GM23248 (cell line): ENCODE measurements at regions not wholly inside any gene's neighbourhood (a gene's known extent, or its start where the extent isn't known, plus 50 kb on each side); places are given as distances from the start of the nearest gene placed in this dataset.
"Not testable (repeated sequence)": the region's sequence is repeated elsewhere in the genome, so short reads cannot be mapped to it uniquely, and the experiment has no call there.

ENCODE experiments used
- DNase-seq: peaks from one replicate; pipeline ENCODE4 v3.0.0-alpha.2; 2015
- H2AFZ ChIP-seq: fragments of 200-600 bp; sonication (generic); 2 replicates; pipeline ENCODE4 v1.6.1; 2016; ENCODE audit warnings: antibody characterized with exemption
- H3F3A ChIP-seq: fragments of 200-600 bp; sonication (generic); 2 replicates; pipeline ENCODE4 v1.6.1; 2016; ENCODE audit warnings: mild to moderate bottlenecking, antibody characterized with exemption, mixed run types; ENCODE audit not compliant: insufficient read depth
- H3K27ac ChIP-seq: fragments of 200-600 bp; sonication (generic); 2 replicates; pipeline ENCODE4 v1.5.1; 2016; ENCODE audit warnings: mild to moderate bottlenecking
- H3K27me3 ChIP-seq: fragments of 200-600 bp; sonication (generic); replicated peaks from 2 replicates; pipeline ENCODE4 v1.6.1; 2016; ENCODE audit warnings: mild to moderate bottlenecking; ENCODE audit not compliant: insufficient read depth
- H3K36me3 ChIP-seq: fragments of 200-600 bp; sonication (generic); 2 replicates; pipeline ENCODE4 v1.6.1; 2016; ENCODE audit warnings: low read depth, mild to moderate bottlenecking
- H3K4me1 ChIP-seq: fragments of 200-600 bp; sonication (generic); 2 replicates; pipeline ENCODE4 v1.6.1; 2016; ENCODE audit warnings: mild to moderate bottlenecking; ENCODE audit not compliant: insufficient read depth
- H3K4me2 ChIP-seq: fragments of 200-600 bp; sonication (generic); one replicate; pipeline ENCODE4 v1.6.1; 2016; ENCODE audit warnings: mild to moderate bottlenecking; ENCODE audit not compliant: unreplicated experiment
- H3K4me3 ChIP-seq: fragments of 200-600 bp; sonication (generic); 2 replicates; pipeline ENCODE4 v1.5.1; 2016; ENCODE audit warnings: mild to moderate bottlenecking
- H3K79me2 ChIP-seq: fragments of 200-600 bp; sonication (generic); 2 replicates; pipeline ENCODE4 v1.6.1; 2016; ENCODE audit warnings: mild to moderate bottlenecking; ENCODE audit not compliant: insufficient read depth
- H3K9ac ChIP-seq: fragments of 200-600 bp; sonication (generic); 2 replicates; pipeline ENCODE4 v1.6.1; 2016; ENCODE audit warnings: mild to moderate bottlenecking
- H3K9me2 ChIP-seq: fragments of 200-600 bp; sonication (generic); 2 replicates; pipeline ENCODE4 v1.6.1; 2016; ENCODE audit warnings: mixed run types, mild to moderate bottlenecking, moderate library complexity; ENCODE audit not compliant: insufficient read depth
- H3K9me3 ChIP-seq: fragments of 200-600 bp; sonication (generic); one replicate; pipeline ENCODE4 v1.6.1; 2017; ENCODE audit warnings: low read depth
- H4K20me1 ChIP-seq: fragments of 200-600 bp; sonication (generic); 2 replicates; pipeline ENCODE4 v1.6.0; 2016; ENCODE audit not compliant: insufficient read depth
- EZH2 ChIP-seq: fragments of 200-600 bp; sonication (generic); IDR thresholded peaks from 2 replicates; pipeline ENCODE4 v1.6.1; 2018; ENCODE audit warnings: antibody characterized with exemption, mild to moderate bottlenecking; ENCODE audit not compliant: insufficient read depth, poor library complexity, severe bottlenecking
- EZH2phosphoT487 ChIP-seq: fragments of 200-600 bp; sonication (generic); IDR thresholded peaks from 2 replicates; pipeline ENCODE4 v1.6.1; 2018; ENCODE audit warnings: antibody characterized with exemption, moderate library complexity, mild to moderate bottlenecking, low read depth; ENCODE audit not compliant: insufficient read depth
- WGBS, 2 experiments: methylation state at CpG; one replicate each; pipeline ENCODE4 v1.1.6; 2015 to 2017; ENCODE audit warnings: low lambda C conversion rate in 2 of 2, low coverage in 1 of 2; ENCODE audit errors: missing lambda C conversion rate in 2 of 2; 5-methylcytosine and 5-hydroxymethylcytosine counted together
- in situ Hi-C: fragments of 300-500 bp; cut with MboI; formaldehyde crosslinking; loops from 2 replicates; pipeline ENCODE4 v1.15.0; 2020

- Histone ChIP-seq H3K79me2 (no peaks in the 10 kb centered on the region), H3K27me3 (no peaks in the 10 kb centered on the region; the same call in none of the 2 replicates), H3K9me2 (no peaks in the 10 kb centered on the region), H4K20me1 (no peaks in the 10 kb centered on the region), H3K4me3 (no peak overlapping the region), H3K27ac (no peak overlapping the region), H3K4me1 (no peaks in the 10 kb centered on the region), H3K9me3 (no peaks in the 10 kb centered on the region), H3K9ac (no peak overlapping the region), H3K36me3 (no peaks in the 10 kb centered on the region), H3K4me2 (no peak overlapping the region), H2AFZ (no peak overlapping the region), H3F3A (no peaks in the 10 kb centered on the region)
- TF ChIP-seq EZH2phosphoT487 (no peak), EZH2 (no peak)
- in situ Hi-C loops = no loop called here
- no peak for DNase-seq
- WGBS, 2 experiments = 35 to 48% methylated on average over 1 of the region's 1 CpG
These were observed 257.2 kb upstream of the RGPD4 start for GRCh38 chr2:107569496-107569895.

- in situ Hi-C loops = no loop called here
- Histone ChIP-seq H3K9me2 (no peaks in the 10 kb centered on the region), H3K36me3 (no peaks in the 10 kb centered on the region), H4K20me1 (no peaks in the 10 kb centered on the region), H3K4me3 (no peak overlapping the region), H3K27ac (no peak overlapping the region), H3F3A (no peaks in the 10 kb centered on the region), H3K9me3 (no peaks in the 10 kb centered on the region), H3K4me1 (no peaks in the 10 kb centered on the region), H2AFZ (no peak overlapping the region), H3K4me2 (no peak overlapping the region), H3K9ac (no peak overlapping the region), H3K27me3 (no peaks in the 10 kb centered on the region; the same call in none of the 2 replicates), H3K79me2 (no peaks in the 10 kb centered on the region)
- DNase-seq = no peak
- 73 to 86% methylated on average over 1 of the region's 1 CpG for WGBS, 2 experiments
- no peak for TF ChIP-seq EZH2phosphoT487
- no peak for TF ChIP-seq EZH2
These were observed 255.8 kb upstream of the RGPD4 start for GRCh38 chr2:107570876-107571275.

DNA sequence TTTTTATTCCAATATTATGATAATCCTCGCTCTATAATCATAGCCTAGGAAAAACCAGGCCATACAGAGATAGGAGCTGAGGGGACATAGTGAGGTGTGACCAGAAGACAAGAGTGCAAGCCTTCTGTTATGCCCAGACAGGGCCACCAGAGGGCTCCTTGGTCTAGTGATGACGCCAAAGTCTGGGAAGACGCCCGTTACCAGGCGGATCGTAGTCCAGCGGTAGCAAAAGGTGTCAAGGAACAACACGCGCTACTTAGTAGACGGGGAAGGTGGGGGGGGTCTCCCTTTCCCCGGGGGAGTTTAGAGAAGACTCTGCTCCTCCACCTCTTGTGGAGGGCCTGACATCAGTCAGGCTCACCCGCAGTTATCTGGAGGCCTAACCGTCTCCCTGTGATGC is 253.8 kb upstream of the RGPD4 start:
- H3K27ac ChIP-seq, H4K20me1 ChIP-seq, H3K36me3 ChIP-seq, H3F3A ChIP-seq, H3K9ac ChIP-seq, H3K27me3 ChIP-seq, H3K9me3 ChIP-seq, H2AFZ ChIP-seq, in situ Hi-C loops, H3K4me3 ChIP-seq, H3K4me2 ChIP-seq, H3K9me2 ChIP-seq, H3K4me1 ChIP-seq, H3K79me2 ChIP-seq: not testable (repeated sequence)
- peak; percentile 46 for DNase-seq
- 45 to 47% methylated on average over 11 to 12 of the region's 13 CpGs for WGBS, 2 experiments

DNA sequence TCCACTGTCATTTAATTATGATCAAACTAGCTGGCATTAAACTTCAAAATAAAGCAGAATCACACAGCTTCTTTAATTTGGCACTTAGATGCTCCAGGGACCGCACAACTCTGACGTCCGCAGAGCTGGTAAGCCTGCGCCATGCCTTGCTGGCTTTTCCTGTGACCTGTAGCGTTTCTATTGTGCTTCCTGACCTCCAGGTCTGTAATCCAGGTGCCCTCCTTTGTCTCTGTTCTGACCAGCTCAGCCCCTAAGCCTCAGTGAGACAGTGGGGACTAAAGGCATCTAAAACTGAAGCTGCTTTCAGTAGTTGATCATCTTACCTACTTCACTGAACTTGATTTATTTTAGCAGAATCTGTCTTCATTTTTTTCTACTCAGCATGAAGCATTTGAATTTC is 249.7 kb upstream of the RGPD4 start:
- Histone ChIP-seq H3K27me3 (no peaks in the 10 kb centered on the region), H3K36me3 (no peaks in the 10 kb centered on the region), H3K9me2 (no peaks in the 10 kb centered on the region), H2AFZ (no peak overlapping the region), H3K4me1 (no peaks in the 10 kb centered on the region), H3K4me2 (no peak overlapping the region), H3K27ac (no peak overlapping the region), H3K79me2 (no peaks in the 10 kb centered on the region), H3K9ac (no peak overlapping the region), H4K20me1 (no peaks in the 10 kb centered on the region), H3K9me3 (no peaks in the 10 kb centered on the region), H3K4me3 (no peak overlapping the region), H3F3A (no peaks in the 10 kb centered on the region)
- WGBS, 2 experiments = 81 to 92% methylated on average over 5 of the region's 5 CpGs
- no peak for DNase-seq
- TF ChIP-seq EZH2phosphoT487 = no peak
- no peak for TF ChIP-seq EZH2
- in situ Hi-C loops = no loop called here

DNA sequence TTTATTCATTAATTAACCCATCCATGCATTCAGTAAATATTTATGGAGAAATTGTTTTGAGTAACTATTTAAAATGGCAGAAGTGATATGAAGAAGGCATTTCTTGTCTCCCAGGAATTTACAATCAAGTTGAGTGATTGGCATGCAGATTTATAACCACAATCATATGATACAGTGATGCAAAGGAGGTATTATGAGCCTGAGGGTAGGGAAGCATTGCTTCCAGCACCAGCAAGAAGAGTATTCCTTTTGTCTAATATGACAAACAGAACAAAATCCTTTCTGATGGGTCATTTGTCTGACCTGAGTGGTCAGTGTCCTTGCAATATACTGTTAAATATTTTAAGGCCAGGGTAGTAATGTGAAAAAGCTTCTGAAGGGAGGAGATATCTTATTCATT is 244.2 kb upstream of the RGPD4 start:
- no peaks in the 10 kb centered on the region for H3K36me3 ChIP-seq
- H2AFZ ChIP-seq = no peak overlapping the region
- peaks cover 9% of the 10 kb centered on the region; the same call in 1 of the 2 replicates for H3F3A ChIP-seq
- no peaks in the 10 kb centered on the region for H4K20me1 ChIP-seq
- no peaks in the 10 kb centered on the region for H3K9me2 ChIP-seq
- H3K4me2 ChIP-seq = no peak overlapping the region
- no peak overlapping the region for H3K4me3 ChIP-seq
- peaks cover 19% of the 10 kb centered on the region for H3K4me1 ChIP-seq
- no peaks in the 10 kb centered on the region for H3K27me3 ChIP-seq
- in situ Hi-C loops = no loop called here
- TF ChIP-seq EZH2 (no peak), EZH2phosphoT487 (no peak)
- H3K79me2 ChIP-seq = no peaks in the 10 kb centered on the region
- H3K9me3 ChIP-seq = no peaks in the 10 kb centered on the region
- no peak overlapping the region for H3K9ac ChIP-seq
- no peak overlapping the region for H3K27ac ChIP-seq
- DNase-seq = no peak
